ENCODE measurements at regions not wholly inside any gene's neighbourhood (a gene's known extent, or its start where the extent isn't known, plus 50 kb on each side); places are given as distances from the start of the nearest gene placed in this dataset.

GRCh38 chr18:78587626-78588600 lies 391.7 kb upstream of the SALL3 start:
- no peak for DNase-seq

GRCh38 chr18:78589916-78590437 lies 389.6 kb upstream of the SALL3 start:
- no peak for DNase-seq

GRCh38 chr18:78595453-78595852 lies 384.2 kb upstream of the SALL3 start:
- DNase-seq: no peak

- no peak for DNase-seq
Observed at GRCh38 chr18:78595924-78596573, 383.6 kb upstream of the SALL3 start.

- DNase-seq: no peak
Observed at GRCh38 chr18:78596794-78597345, 382.7 kb upstream of the SALL3 start.

- no peak for DNase-seq
Observed at GRCh38 chr18:78601349-78601748, 378.3 kb upstream of the SALL3 start.

- no peak for DNase-seq
Observed at GRCh38 chr18:78601923-78602322, 377.7 kb upstream of the SALL3 start.

- DNase-seq: no peak
Observed at GRCh38 chr18:78602430-78602829, 377.2 kb upstream of the SALL3 start.

- no peak for DNase-seq
Observed at GRCh38 chr18:78603102-78603983, 376.3 kb upstream of the SALL3 start.

- DNase-seq: no peak
Observed at GRCh38 chr18:78605255-78605654, 374.4 kb upstream of the SALL3 start.

GRCh38 chr18:78607221-78607620 lies 372.4 kb upstream of the SALL3 start:
- DNase-seq: no peak

GRCh38 chr18:78607784-78608183 lies 371.8 kb upstream of the SALL3 start:
- DNase-seq: no peak

- DNase-seq: no peak
Observed at GRCh38 chr18:78610179-78610578, 369.4 kb upstream of the SALL3 start.

- no peak for DNase-seq
Observed at GRCh38 chr18:78611201-78611800, 368.3 kb upstream of the SALL3 start.

- DNase-seq: no peak
Observed at GRCh38 chr18:78611869-78612268, 367.7 kb upstream of the SALL3 start.

GRCh38 chr18:78612318-78612717 lies 367.3 kb upstream of the SALL3 start:
- no peak for DNase-seq

- DNase-seq: no peak
Observed at GRCh38 chr18:78612801-78613200, 366.8 kb upstream of the SALL3 start.

GRCh38 chr18:78618726-78619125 lies 360.9 kb upstream of the SALL3 start:
- no peak for DNase-seq

GRCh38 chr18:78619854-78620253 lies 359.8 kb upstream of the SALL3 start:
- DNase-seq: no peak

GRCh38 chr18:78620326-78620725 lies 359.3 kb upstream of the SALL3 start:
- DNase-seq: no peak

GRCh38 chr18:78621141-78621755 lies 358.4 kb upstream of the SALL3 start:
- DNase-seq: no peak
